Ascending aorta (tissue), 2 donors: ENCODE measurements at regions not wholly inside any gene's neighbourhood (a gene's known extent, or its start where the extent isn't known, plus 50 kb on each side); places are given as distances from the start of the nearest gene placed in this dataset.

ENCODE experiments used
- DNase-seq, 2 donors: peaks; one replicate each; pipeline ENCODE4 v3.0.0-alpha.2; 2019; ENCODE audit warnings: low spot score in 2 of 2
- H3K27ac ChIP-seq, 2 donors: fragments of 200-600 bp; sonication (generic); one replicate each; pipeline ENCODE4 v1.5.1; 2016 to 2017; ENCODE audit warnings: mild to moderate bottlenecking in 1 of 2
- H3K27me3 ChIP-seq: fragments of 200-600 bp; sonication (generic); one replicate; pipeline ENCODE4 v1.5.1; 2017
- H3K36me3 ChIP-seq, 2 donors: fragments of 200-600 bp; sonication (generic); one replicate each; pipeline ENCODE4 v1.5.1; 2016
- H3K4me1 ChIP-seq, 2 donors: fragments of 200-600 bp; sonication (generic); one replicate each; pipeline ENCODE4 v1.5.1; 2016 to 2017; ENCODE audit warnings: mild to moderate bottlenecking in 1 of 2
- H3K4me3 ChIP-seq, 2 donors: fragments of 200-600 bp; sonication (generic); one replicate each; pipeline ENCODE4 v1.5.1; 2016 to 2017; ENCODE audit warnings: mild to moderate bottlenecking in 1 of 2
- H3K9me3 ChIP-seq, 2 donors: fragments of 200-600 bp; sonication (generic); one replicate each; pipeline ENCODE4 v1.5.1; 2016
- intact Hi-C: fragments of 100-400 bp; cut with DNase I; formaldehyde crosslinking; loops from one replicate; pipeline ENCODE4 v1.15.1; 2023
- TF ChIP-seq, protein P1 (sequence below), 3 experiments: fragments of 200-600 bp in 2 of 3; fragments of 450-650 bp in 1 of 3; sonication (generic) in 2 of 3; IDR thresholded peaks; one replicate each; pipeline ENCODE4 v1.5.1; 2016 to 2019; ENCODE audit warnings: antibody characterized with exemption in 3 of 3, mild to moderate bottlenecking in 1 of 3, moderate library complexity in 1 of 3

DNA sequence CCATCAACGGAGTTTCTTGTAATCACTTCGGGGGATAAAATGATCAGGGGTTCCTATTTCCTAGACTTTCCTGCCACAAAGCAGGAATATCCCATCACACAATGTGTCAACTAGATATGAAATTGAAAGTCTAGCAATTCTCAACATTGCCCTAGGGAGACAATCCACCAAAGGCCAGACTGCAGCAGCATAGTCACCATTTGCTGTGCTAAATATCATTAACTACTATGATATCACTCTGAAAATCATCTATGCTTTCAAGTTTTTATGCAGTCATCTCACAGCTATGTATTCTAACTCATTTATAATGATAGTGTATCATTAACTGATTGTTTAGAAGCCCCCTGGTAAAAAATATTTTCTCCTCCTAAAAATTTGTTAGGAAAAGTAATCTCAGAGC lies 342.6 kb upstream of the CDH6 start:
- no peak for DNase-seq
- Histone ChIP-seq H3K4me1 (no peaks in the 10 kb centered on the region), H3K9me3 (no peaks in the 10 kb centered on the region), H3K27me3 (no peaks in the 10 kb centered on the region), H3K27ac (no peak overlapping the region), H3K4me3 (no peak overlapping the region), H3K36me3 (no peaks in the 10 kb centered on the region)
- intact Hi-C loops: no loop called here
- TF ChIP-seq, protein P1, sequence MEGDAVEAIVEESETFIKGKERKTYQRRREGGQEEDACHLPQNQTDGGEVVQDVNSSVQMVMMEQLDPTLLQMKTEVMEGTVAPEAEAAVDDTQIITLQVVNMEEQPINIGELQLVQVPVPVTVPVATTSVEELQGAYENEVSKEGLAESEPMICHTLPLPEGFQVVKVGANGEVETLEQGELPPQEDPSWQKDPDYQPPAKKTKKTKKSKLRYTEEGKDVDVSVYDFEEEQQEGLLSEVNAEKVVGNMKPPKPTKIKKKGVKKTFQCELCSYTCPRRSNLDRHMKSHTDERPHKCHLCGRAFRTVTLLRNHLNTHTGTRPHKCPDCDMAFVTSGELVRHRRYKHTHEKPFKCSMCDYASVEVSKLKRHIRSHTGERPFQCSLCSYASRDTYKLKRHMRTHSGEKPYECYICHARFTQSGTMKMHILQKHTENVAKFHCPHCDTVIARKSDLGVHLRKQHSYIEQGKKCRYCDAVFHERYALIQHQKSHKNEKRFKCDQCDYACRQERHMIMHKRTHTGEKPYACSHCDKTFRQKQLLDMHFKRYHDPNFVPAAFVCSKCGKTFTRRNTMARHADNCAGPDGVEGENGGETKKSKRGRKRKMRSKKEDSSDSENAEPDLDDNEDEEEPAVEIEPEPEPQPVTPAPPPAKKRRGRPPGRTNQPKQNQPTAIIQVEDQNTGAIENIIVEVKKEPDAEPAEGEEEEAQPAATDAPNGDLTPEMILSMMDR (IDR thresholded peaks at IDR 0.05): no peak

DNA sequence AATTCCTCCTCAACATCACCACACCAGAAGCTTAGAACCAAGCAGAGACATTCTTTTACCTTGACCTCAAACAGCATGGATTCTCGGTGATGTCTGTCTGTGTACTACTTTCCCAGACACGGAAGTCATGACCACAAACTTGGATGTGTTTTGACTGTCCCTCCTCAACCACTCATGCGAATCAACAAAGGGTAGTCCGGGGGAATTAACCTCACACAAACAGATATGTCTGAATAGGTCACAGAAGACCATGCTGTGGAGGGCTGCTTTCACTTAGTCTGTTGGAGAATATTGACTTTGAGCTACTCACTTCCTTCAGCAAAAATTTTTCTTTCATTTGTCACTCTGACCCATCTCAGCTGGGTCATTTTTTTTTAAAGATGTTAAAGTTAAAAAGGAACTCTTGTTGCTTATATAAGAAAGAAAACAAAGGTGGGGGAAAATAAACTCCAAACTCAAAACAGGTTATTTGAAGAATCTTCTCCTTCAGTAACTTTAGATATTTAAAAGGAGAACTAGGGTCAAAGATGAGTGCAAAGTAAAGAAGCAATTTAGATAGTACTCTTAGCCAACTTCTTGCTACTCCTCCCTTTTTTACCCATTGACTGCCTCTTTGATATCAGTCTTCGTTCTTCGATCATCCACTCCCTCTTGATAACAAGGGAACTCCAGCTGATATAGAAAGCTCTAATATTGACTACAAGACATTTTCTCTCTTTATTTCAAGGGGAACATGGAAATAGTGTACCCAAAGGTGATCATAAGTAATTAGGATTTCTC lies 343.4 kb upstream of the CDH6 start:
- no peak overlapping the region for H3K27ac ChIP-seq
- TF ChIP-seq, protein P1 (IDR thresholded peaks at IDR 0.05): no peak
- no peak for DNase-seq
- no peaks in the 10 kb centered on the region for H3K36me3 ChIP-seq
- no peaks in the 10 kb centered on the region for H3K4me1 ChIP-seq
- no peaks in the 10 kb centered on the region for H3K9me3 ChIP-seq
- intact Hi-C loops: no loop called here
- H3K4me3 ChIP-seq: no peak overlapping the region
- H3K27me3 ChIP-seq: no peaks in the 10 kb centered on the region

DNA sequence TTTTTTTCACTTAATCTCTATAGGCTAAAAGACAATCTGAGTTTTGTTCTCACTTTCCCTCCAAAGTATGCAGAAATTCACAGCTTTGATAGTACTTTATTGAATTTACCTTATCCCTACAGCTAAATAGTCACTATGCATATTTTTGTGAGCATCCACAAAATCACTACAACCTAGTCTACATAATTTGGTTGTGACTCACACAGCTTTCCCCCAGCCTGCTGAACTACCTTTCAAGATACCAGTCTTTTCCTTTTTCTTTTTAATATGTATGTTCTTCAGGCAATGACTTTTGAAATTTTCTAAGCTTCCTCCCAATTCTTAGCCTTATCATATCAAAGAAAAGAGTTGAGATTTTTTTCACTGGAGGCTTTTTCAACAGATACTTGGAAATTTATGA lies 347.3 kb upstream of the CDH6 start:
- TF ChIP-seq, protein P1 (IDR thresholded peaks at IDR 0.05): no peak
- DNase-seq: no peak
- intact Hi-C loops: no loop called here
- Histone ChIP-seq H3K27ac (no peak overlapping the region), H3K27me3 (no peaks in the 10 kb centered on the region), H3K9me3 (no peaks in the 10 kb centered on the region), H3K36me3 (no peaks in the 10 kb centered on the region), H3K4me1 (no peaks in the 10 kb centered on the region), H3K4me3 (no peak overlapping the region)

DNA sequence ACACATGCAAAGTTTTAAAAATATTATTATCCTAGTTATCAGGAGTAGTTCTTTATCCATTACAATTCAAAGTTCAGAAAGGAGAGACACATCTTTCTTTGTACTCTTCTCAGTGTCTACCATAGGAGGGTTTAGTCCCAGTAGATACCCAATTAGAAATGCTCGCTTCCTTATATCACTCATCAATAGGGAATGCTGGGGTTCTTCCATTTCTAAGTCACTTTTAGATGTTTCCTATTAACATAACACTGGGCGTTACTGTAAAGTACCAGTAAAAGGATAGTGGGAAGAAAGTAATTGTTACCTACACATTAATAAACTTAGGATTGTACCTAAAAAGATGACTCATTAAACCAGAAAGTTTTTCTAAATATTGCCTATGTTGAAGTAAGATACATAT lies 348.3 kb upstream of the CDH6 start:
- H3K4me1 ChIP-seq: no peaks in the 10 kb centered on the region
- no peaks in the 10 kb centered on the region for H3K36me3 ChIP-seq
- no peaks in the 10 kb centered on the region for H3K27me3 ChIP-seq
- H3K4me3 ChIP-seq: no peak overlapping the region
- no peak overlapping the region for H3K27ac ChIP-seq
- no peak for DNase-seq
- intact Hi-C loops: no loop called here
- H3K9me3 ChIP-seq: no peaks in the 10 kb centered on the region
- TF ChIP-seq, protein P1 (IDR thresholded peaks at IDR 0.05): no peak

- Histone ChIP-seq H3K27me3 (no peaks in the 10 kb centered on the region), H3K9me3 (no peaks in the 10 kb centered on the region), H3K4me3 (no peak overlapping the region), H3K36me3 (no peaks in the 10 kb centered on the region), H3K4me1 (no peaks in the 10 kb centered on the region), H3K27ac (no peak overlapping the region)
- intact Hi-C loops: no loop called here
- no peak for DNase-seq
- TF ChIP-seq, protein P1 (IDR thresholded peaks at IDR 0.05): no peak
Observed at GRCh38 chr5:30843541-30843940, 349.9 kb upstream of the CDH6 start.

- Histone ChIP-seq H3K36me3 (no peaks in the 10 kb centered on the region), H3K4me3 (no peak overlapping the region), H3K27ac (no peak overlapping the region), H3K9me3 (no peaks in the 10 kb centered on the region), H3K4me1 (no peaks in the 10 kb centered on the region), H3K27me3 (no peaks in the 10 kb centered on the region)
- DNase-seq: no peak
- intact Hi-C loops: no loop called here
- TF ChIP-seq, protein P1 (IDR thresholded peaks at IDR 0.05): no peak
Observed at GRCh38 chr5:30839956-30840355, 353.5 kb upstream of the CDH6 start.
